ENCODE measurements at regions not wholly inside any gene's neighbourhood (a gene's known extent, or its start where the extent isn't known, plus 50 kb on each side); places are given as distances from the start of the nearest gene placed in this dataset.
A peak's percentile ranks its signal among the peaks of the same experiment; 100 is the strongest.
"Not testable (repeated sequence)": the region's sequence is repeated elsewhere in the genome, so short reads cannot be mapped to it uniquely, and the experiment has no call there.

- DNase-seq (ENCODE audit: low read depth in 2 of 2): not testable (repeated sequence)
These were observed 61.7 kb downstream of the RHOU start for GRCh38 chr1:228796945-228797344.

- no peak for DNase-seq (ENCODE audit: low read depth in 2 of 2)
These were observed 62.8 kb downstream of the RHOU start for GRCh38 chr1:228798035-228798434.

- DNase-seq (ENCODE audit: low read depth in 2 of 2): no peak
These were observed 63.3 kb downstream of the RHOU start for GRCh38 chr1:228798548-228798947.

- no peak for DNase-seq (ENCODE audit: low read depth in 2 of 2)
These were observed 64.6 kb downstream of the RHOU start for GRCh38 chr1:228799924-228800323.

- no peak for DNase-seq (ENCODE audit: low read depth in 2 of 2)
These were observed 65.8 kb downstream of the RHOU start for GRCh38 chr1:228801068-228801467.

GRCh38 chr1:228802386-228803220, 67.3 kb downstream of the RHOU start:
- no peak for DNase-seq (ENCODE audit: low read depth in 2 of 2)

- DNase-seq (ENCODE audit: low read depth in 2 of 2): no peak
These were observed 68.1 kb downstream of the RHOU start for GRCh38 chr1:228803421-228803820.

GRCh38 chr1:228804173-228804572, 68.9 kb downstream of the RHOU start:
- DNase-seq (ENCODE audit: low read depth in 2 of 2): no peak

GRCh38 chr1:228804640-228805413, 69.5 kb downstream of the RHOU start:
- no peak for DNase-seq (ENCODE audit: low read depth in 2 of 2)

- DNase-seq (ENCODE audit: low read depth in 2 of 2): no peak
These were observed 72.8 kb downstream of the RHOU start for GRCh38 chr1:228807904-228808605.

- DNase-seq (ENCODE audit: low read depth in 2 of 2): no peak
These were observed 74.5 kb downstream of the RHOU start for GRCh38 chr1:228809621-228810394.

- DNase-seq (ENCODE audit: low read depth in 2 of 2): no peak
These were observed 75.1 kb downstream of the RHOU start for GRCh38 chr1:228810395-228810758.

GRCh38 chr1:228810878-228811711, 75.8 kb downstream of the RHOU start:
- DNase-seq (ENCODE audit: low read depth in 2 of 2): no peak

- no peak for DNase-seq (ENCODE audit: low read depth in 2 of 2)
These were observed 76.5 kb downstream of the RHOU start for GRCh38 chr1:228811712-228812305.

- peak; percentile 8 to 54 for DNase-seq (ENCODE audit: low read depth in 2 of 2)
These were observed 77.7 kb downstream of the RHOU start for GRCh38 chr1:228812961-228813360.

- no peak for DNase-seq (ENCODE audit: low read depth in 2 of 2)
These were observed 78.9 kb downstream of the RHOU start for GRCh38 chr1:228814176-228814575.

- no peak for DNase-seq (ENCODE audit: low read depth in 2 of 2)
These were observed 83.0 kb downstream of the RHOU start for GRCh38 chr1:228818296-228818695.

GRCh38 chr1:228818928-228819630, 83.8 kb downstream of the RHOU start:
- DNase-seq (ENCODE audit: low read depth in 2 of 2): no peak

- no peak for DNase-seq (ENCODE audit: low read depth in 2 of 2)
These were observed 86.0 kb downstream of the RHOU start for GRCh38 chr1:228821252-228821651.

GRCh38 chr1:228823200-228823599, 87.9 kb downstream of the RHOU start:
- no peak for DNase-seq (ENCODE audit: low read depth in 2 of 2)

All from dermis microvascular lymphatic vessel endothelial cell (primary cell).